ENCODE measurements at regions not wholly inside any gene's neighbourhood (a gene's known extent, or its start where the extent isn't known, plus 50 kb on each side); places are given as distances from the start of the nearest gene placed in this dataset.

DNA sequence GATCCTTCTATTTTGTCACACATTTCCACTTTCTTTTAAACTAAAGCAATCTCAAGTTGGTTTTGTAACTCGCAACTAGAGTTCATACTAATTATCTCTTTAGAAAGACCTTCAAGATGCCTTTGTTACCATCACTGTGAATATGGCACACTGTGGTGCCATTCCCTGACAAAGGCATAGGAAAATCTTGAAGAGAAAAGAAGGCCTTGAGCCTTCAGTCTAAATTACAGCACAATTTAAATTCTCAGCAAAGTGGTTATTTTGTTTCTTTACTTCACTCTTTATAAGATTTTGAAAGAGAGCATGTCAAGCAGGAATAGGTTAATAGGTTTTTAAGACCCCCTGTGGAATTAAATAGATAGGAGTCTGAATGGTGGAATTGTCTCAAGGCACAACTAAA, 89.0 kb upstream of the BANK1 start:
- no peaks in the 10 kb centered on the region for H4K20me1 ChIP-seq (ENCODE audit: low read depth, low read length)
- H3K27ac ChIP-seq (ENCODE audit: low read depth, low read length), result no peak overlapping the region
- no peaks in the 10 kb centered on the region for H3K27me3 ChIP-seq (ENCODE audit: low read length)
- no peaks in the 10 kb centered on the region for H3K9me2 ChIP-seq (replicated peaks; ENCODE audit: insufficient read depth, low read length)
- H3K4me3 ChIP-seq (ENCODE audit: insufficient read depth, low read length, poor library complexity, severe bottlenecking), result no peak overlapping the region
- H2AFZ ChIP-seq (ENCODE audit: low read depth, low read length, severe bottlenecking), result no peak overlapping the region
- H3K9ac ChIP-seq (ENCODE audit: low read length), result no peak overlapping the region
- no peak for TF ChIP-seq EZH2phosphoT487 (conservative IDR thresholded peaks at IDR 0.05; ENCODE audit: low read length)
- TF ChIP-seq, protein P1, sequence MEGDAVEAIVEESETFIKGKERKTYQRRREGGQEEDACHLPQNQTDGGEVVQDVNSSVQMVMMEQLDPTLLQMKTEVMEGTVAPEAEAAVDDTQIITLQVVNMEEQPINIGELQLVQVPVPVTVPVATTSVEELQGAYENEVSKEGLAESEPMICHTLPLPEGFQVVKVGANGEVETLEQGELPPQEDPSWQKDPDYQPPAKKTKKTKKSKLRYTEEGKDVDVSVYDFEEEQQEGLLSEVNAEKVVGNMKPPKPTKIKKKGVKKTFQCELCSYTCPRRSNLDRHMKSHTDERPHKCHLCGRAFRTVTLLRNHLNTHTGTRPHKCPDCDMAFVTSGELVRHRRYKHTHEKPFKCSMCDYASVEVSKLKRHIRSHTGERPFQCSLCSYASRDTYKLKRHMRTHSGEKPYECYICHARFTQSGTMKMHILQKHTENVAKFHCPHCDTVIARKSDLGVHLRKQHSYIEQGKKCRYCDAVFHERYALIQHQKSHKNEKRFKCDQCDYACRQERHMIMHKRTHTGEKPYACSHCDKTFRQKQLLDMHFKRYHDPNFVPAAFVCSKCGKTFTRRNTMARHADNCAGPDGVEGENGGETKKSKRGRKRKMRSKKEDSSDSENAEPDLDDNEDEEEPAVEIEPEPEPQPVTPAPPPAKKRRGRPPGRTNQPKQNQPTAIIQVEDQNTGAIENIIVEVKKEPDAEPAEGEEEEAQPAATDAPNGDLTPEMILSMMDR (IDR thresholded peaks at IDR 0.05; ENCODE audit: insufficient read depth, low read length, poor library complexity, severe bottlenecking), result no peak
- no peaks in the 10 kb centered on the region for H3F3A ChIP-seq (ENCODE audit: insufficient read depth)
- no peaks in the 10 kb centered on the region for H3K9me3 ChIP-seq (ENCODE audit: insufficient read depth, low read length)
- H3K4me2 ChIP-seq (ENCODE audit: low read depth, low read length, poor library complexity, severe bottlenecking), result no peak overlapping the region
- no peaks in the 10 kb centered on the region for H3K79me2 ChIP-seq (ENCODE audit: insufficient read depth, low read length)
- no peaks in the 10 kb centered on the region for H3K36me3 ChIP-seq (ENCODE audit: low read length)

DNA sequence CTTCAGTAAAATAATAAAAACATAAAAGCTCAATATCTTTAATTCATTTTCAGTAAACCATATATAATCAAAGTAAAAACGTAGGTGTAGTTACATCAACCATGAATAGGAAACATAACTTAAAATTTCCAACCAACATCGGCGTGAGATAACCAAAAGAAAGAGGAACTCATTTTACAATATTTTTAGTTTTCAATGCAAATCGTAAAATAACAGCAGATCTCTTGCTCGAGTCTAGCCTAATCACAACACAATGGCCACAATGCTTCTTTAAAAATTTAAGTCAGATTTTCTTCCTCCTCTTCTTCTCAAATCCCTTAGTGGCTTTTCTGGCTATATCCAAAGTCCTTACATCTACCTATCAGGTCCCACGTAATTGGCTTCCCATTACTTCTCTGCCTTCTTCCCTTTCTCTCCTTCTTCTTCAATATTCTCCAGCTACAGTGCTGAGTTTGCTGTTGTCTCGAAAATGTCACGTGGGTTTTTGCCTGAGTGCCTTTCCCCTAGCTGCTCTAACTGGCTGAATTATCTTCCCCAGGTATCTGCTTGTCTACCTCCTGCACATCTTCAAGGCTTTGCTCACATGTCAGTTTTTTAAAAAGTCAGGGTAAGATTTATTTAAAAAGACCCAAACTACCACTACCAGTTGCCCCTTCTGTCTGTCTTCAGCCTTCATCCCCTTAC, 90.9 kb upstream of the BANK1 start:
- H3F3A ChIP-seq (ENCODE audit: insufficient read depth), result no peaks in the 10 kb centered on the region
- peak overlapping the region; percentile 39 for H3K4me3 ChIP-seq (ENCODE audit: insufficient read depth, low read length, poor library complexity, severe bottlenecking)
- H3K36me3 ChIP-seq (ENCODE audit: low read length), result no peaks in the 10 kb centered on the region
- no peak overlapping the region for H3K9ac ChIP-seq (ENCODE audit: low read length)
- H3K4me2 ChIP-seq (ENCODE audit: low read depth, low read length, poor library complexity, severe bottlenecking), result peak overlapping the region; percentile 69
- H2AFZ ChIP-seq (ENCODE audit: low read depth, low read length, severe bottlenecking), result peak overlapping the region; percentile 5
- no peak for TF ChIP-seq EZH2phosphoT487 (conservative IDR thresholded peaks at IDR 0.05; ENCODE audit: low read length)
- TF ChIP-seq, protein P1 (IDR thresholded peaks at IDR 0.05; ENCODE audit: insufficient read depth, low read length, poor library complexity, severe bottlenecking), result no peak
- H3K9me2 ChIP-seq (replicated peaks; ENCODE audit: insufficient read depth, low read length), result no peaks in the 10 kb centered on the region
- H3K9me3 ChIP-seq (ENCODE audit: insufficient read depth, low read length), result no peaks in the 10 kb centered on the region
- H3K27ac ChIP-seq (ENCODE audit: low read depth, low read length), result peak overlapping the region; percentile 59
- H4K20me1 ChIP-seq (ENCODE audit: low read depth, low read length), result no peaks in the 10 kb centered on the region
- no peaks in the 10 kb centered on the region for H3K27me3 ChIP-seq (ENCODE audit: low read length)
- H3K79me2 ChIP-seq (ENCODE audit: insufficient read depth, low read length), result no peaks in the 10 kb centered on the region

DNA sequence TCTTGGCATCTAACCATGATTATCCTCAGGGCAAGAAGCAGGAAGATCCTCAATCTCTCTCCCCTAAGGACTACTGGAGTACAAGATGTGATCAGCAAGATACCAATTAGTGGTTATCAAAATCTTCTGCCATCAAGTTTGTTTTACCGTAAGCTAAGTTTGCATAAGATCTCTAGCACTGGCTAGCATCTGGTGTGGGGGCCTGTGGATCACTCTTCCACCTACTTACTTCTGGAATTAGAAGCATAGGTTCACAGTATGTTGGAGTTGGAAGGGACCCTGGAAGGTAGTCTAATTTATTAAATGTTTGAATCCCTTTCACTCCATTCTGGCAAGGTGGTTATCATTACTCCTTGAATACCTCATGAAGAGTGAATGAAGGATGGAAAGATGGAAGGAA, 93.3 kb upstream of the BANK1 start:
- no peaks in the 10 kb centered on the region for H3K79me2 ChIP-seq (ENCODE audit: insufficient read depth, low read length)
- no peak overlapping the region for H3K4me3 ChIP-seq (ENCODE audit: insufficient read depth, low read length, poor library complexity, severe bottlenecking)
- no peaks in the 10 kb centered on the region for H3F3A ChIP-seq (ENCODE audit: insufficient read depth)
- peak overlapping the region; percentile 29 for H3K4me2 ChIP-seq (ENCODE audit: low read depth, low read length, poor library complexity, severe bottlenecking)
- H3K27me3 ChIP-seq (ENCODE audit: low read length), result no peaks in the 10 kb centered on the region
- H3K36me3 ChIP-seq (ENCODE audit: low read length), result no peaks in the 10 kb centered on the region
- H3K9me2 ChIP-seq (replicated peaks; ENCODE audit: insufficient read depth, low read length), result no peaks in the 10 kb centered on the region
- H3K27ac ChIP-seq (ENCODE audit: low read depth, low read length), result peak overlapping the region; percentile 36; the same call in 1 of the 2 replicates
- no peak overlapping the region for H2AFZ ChIP-seq (ENCODE audit: low read depth, low read length, severe bottlenecking)
- H4K20me1 ChIP-seq (ENCODE audit: low read depth, low read length), result no peaks in the 10 kb centered on the region
- no peaks in the 10 kb centered on the region for H3K9me3 ChIP-seq (ENCODE audit: insufficient read depth, low read length)
- TF ChIP-seq EZH2phosphoT487 (conservative IDR thresholded peaks at IDR 0.05; ENCODE audit: low read length), result no peak
- TF ChIP-seq, protein P1 (IDR thresholded peaks at IDR 0.05; ENCODE audit: insufficient read depth, low read length, poor library complexity, severe bottlenecking), result no peak
- H3K9ac ChIP-seq (ENCODE audit: low read length), result no peak overlapping the region
